ENCODE measurements at regions not wholly inside any gene's neighbourhood (a gene's known extent, or its start where the extent isn't known, plus 50 kb on each side); places are given as distances from the start of the nearest gene placed in this dataset.

- no peak overlapping the region for H3K4me3 Mint-ChIP-seq
- Histone ChIP-seq H3K23me2 (ENCODE audit: insufficient read length, low read depth, low read length, poor library complexity, severe bottlenecking) (no peaks in the 10 kb centered on the region), H2BK12ac (ENCODE audit: insufficient read length, low read depth, low read length) (no peak overlapping the region), H2BK15ac (ENCODE audit: low read depth, low read length) (no peak overlapping the region), H3K4me1 (ENCODE audit: insufficient read depth, low read length) (peaks cover 6% of the 10 kb centered on the region; the same call in 1 of the 2 replicates), H3K9me3 (ENCODE audit: control insufficient read depth, low read depth, low read length) (no peaks in the 10 kb centered on the region), H2BK20ac (ENCODE audit: low read depth, low read length, poor library complexity, severe bottlenecking) (no peak overlapping the region), H3K79me1 (ENCODE audit: insufficient read depth, low read depth, low read length, poor library complexity, severe bottlenecking) (no peaks in the 10 kb centered on the region), H3K79me2 (ENCODE audit: insufficient read depth, low read length) (no peaks in the 10 kb centered on the region), H2AFZ (ENCODE audit: low read length) (no peak overlapping the region), H3K27me3 (ENCODE audit: insufficient read depth, low read length) (no peaks in the 10 kb centered on the region), H3K56ac (ENCODE audit: insufficient read length, low read depth, low read length) (no peak overlapping the region), H3K14ac (ENCODE audit: insufficient read depth, low read length) (no peak overlapping the region), H4K8ac (replicated peaks; ENCODE audit: insufficient read length, low read depth, low read length) (no peak overlapping the region), H3K9ac (ENCODE audit: extremely low read depth, insufficient read length, low read length) (no peak overlapping the region), H2AK5ac (ENCODE audit: insufficient read length, low read length) (no peak overlapping the region), H2BK5ac (ENCODE audit: insufficient read length, low read length) (no peak overlapping the region), H3T11ph (ENCODE audit: low read length) (no peak overlapping the region), H2BK120ac (ENCODE audit: low read depth, low read length, poor library complexity, severe bottlenecking) (no peak overlapping the region), H3K18ac (ENCODE audit: insufficient read length, low read depth, low read length) (no peak overlapping the region), H4K5ac (ENCODE audit: insufficient read length, low read depth, low read length) (no peak overlapping the region), H3K4ac (ENCODE audit: low read depth, low read length) (no peak overlapping the region), H4K20me1 (ENCODE audit: control insufficient read depth, insufficient read depth, insufficient read length) (no peaks in the 10 kb centered on the region), H3K4me2 (ENCODE audit: insufficient read depth, insufficient read length, low read length) (no peak overlapping the region), H3K27ac (ENCODE audit: insufficient read length, low read depth, low read length) (no peak overlapping the region), H4K91ac (ENCODE audit: insufficient read length, low read depth, low read length) (no peak overlapping the region), H3K23ac (ENCODE audit: insufficient read length, low read depth, low read length) (no peak overlapping the region)
- peaks cover 9 to 10% of the 10 kb centered on the region in 2 experiments for H3K9me3 Mint-ChIP-seq
- no peak for TF ChIP-seq CTCF (conservative IDR thresholded peaks at IDR 0.05)
- peaks cover 15 to 51% (median 40%) of the 10 kb centered on the region in 3 experiments for H3K36me3 Mint-ChIP-seq (ENCODE audit: insufficient read depth in 1 of 3, low read depth in 3 of 3)
- peak overlapping the region in 2 of 3 experiments; percentile 1 to 29; a peak in 5 of 7 replicates for H3K27ac Mint-ChIP-seq
- no peaks in the 10 kb centered on the region for H3K27me3 Mint-ChIP-seq (ENCODE audit: low read depth)
- DNase-seq: no peak
- WGBS (ENCODE audit: extremely low coverage, insufficient read length, low lambda C conversion rate): no CpG with 5 or more reads among the region's 2 CpGs
- H3K4me1 Mint-ChIP-seq: peaks cover 14% of the 10 kb centered on the region in 2 experiments
Measured at GRCh38 chr6:144466716-144467115, 181.6 kb downstream of the UTRN start.

Data from H9 (cell line).